Stomach (tissue), 8 donors: ENCODE measurements at regions not wholly inside any gene's neighbourhood (a gene's known extent, or its start where the extent isn't known, plus 50 kb on each side); places are given as distances from the start of the nearest gene placed in this dataset.

Experiments used
- DNase-seq, 2 donors: peaks; one replicate each; pipeline versions ENCODE4 v3.0.0 to v3.0.0-alpha.2; 2013 to 2019
- H3K27ac ChIP-seq, 5 donors: fragments of 200-600 bp in 4 of 5; sonication (generic) in 4 of 5; one replicate each; pipeline ENCODE4 v1.5.1; 2013 to 2019; ENCODE audit warnings: mild to moderate bottlenecking in 1 of 5, moderate library complexity in 1 of 5
- H3K27me3 ChIP-seq, 3 donors: fragments of 200-600 bp; sonication (generic); one replicate each; pipeline ENCODE4 v1.5.1; 2017 to 2019; ENCODE audit warnings: mixed run types in 1 of 3
- H3K36me3 ChIP-seq, 4 donors: fragments of 200-600 bp; sonication (generic); 1 replicate in 3 of 4; 2 replicates in 1 of 4; pipeline ENCODE4 v1.5.1; 2016 to 2019
- H3K4me1 ChIP-seq, 4 donors: fragments of 200-600 bp; sonication (generic); one replicate each; pipeline ENCODE4 v1.5.1; 2016 to 2019
- H3K4me3 ChIP-seq, 4 donors: fragments of 200-600 bp; sonication (generic) in 3 of 4; one replicate each; pipeline ENCODE4 v1.5.1; 2016 to 2019; ENCODE audit warnings: mild to moderate bottlenecking in 1 of 4
- H3K9me3 ChIP-seq, 4 donors: fragments of 200-600 bp; sonication (generic); one replicate each; pipeline ENCODE4 v1.5.1; 2016 to 2019
- EP300 ChIP-seq: sonication (generic); formaldehyde crosslinking; IDR thresholded peaks from one replicate; pipeline ENCODE4 v1.6.1; 2017; ENCODE audit warnings: antibody characterized with exemption
- POLR2A ChIP-seq, 4 donors: fragments of 450-650 bp; IDR thresholded peaks; one replicate each; pipeline ENCODE4 v1.6.1; 2016; ENCODE audit warnings: antibody characterized with exemption in 4 of 4, control low read depth in 2 of 4, mild to moderate bottlenecking in 1 of 4, moderate library complexity in 1 of 4
- POLR2AphosphoS5 ChIP-seq, 3 donors: sonication (generic); formaldehyde crosslinking; IDR thresholded peaks; one replicate each; pipeline ENCODE4 v1.6.1; 2016; ENCODE audit warnings: antibody characterized with exemption in 3 of 3
- WGBS, 5 donors: extraction: QIAGEN DNeasy Blood & Tissue Kit in 3 of 5; methylation state at CpG; one replicate each; pipeline versions ENCODE4 v1.1.5 to v1.1.7; 2013 to 2018; 5-methylcytosine and 5-hydroxymethylcytosine counted together
- intact Hi-C: fragments of 100-400 bp; cut with DNase I; formaldehyde crosslinking; loops from one replicate; pipeline ENCODE4 v1.15.1; 2023; ENCODE audit warnings: low total_unique reads
- TF ChIP-seq, protein P1 (sequence below), 7 experiments: fragments of 450-650 bp in 4 of 7; fragments of 200-600 bp in 3 of 7; sonication (generic) in 3 of 7; IDR thresholded peaks; one replicate each; pipeline ENCODE4 v1.5.1; 2016 to 2019; ENCODE audit warnings: antibody characterized with exemption in 7 of 7, control low read depth in 2 of 7, mild to moderate bottlenecking in 1 of 7
- donor health status: healthy with polysubstance abuse.
- donor health status: Bipolar disorder and iron deficiency.
- donor health status: healthy.

DNA sequence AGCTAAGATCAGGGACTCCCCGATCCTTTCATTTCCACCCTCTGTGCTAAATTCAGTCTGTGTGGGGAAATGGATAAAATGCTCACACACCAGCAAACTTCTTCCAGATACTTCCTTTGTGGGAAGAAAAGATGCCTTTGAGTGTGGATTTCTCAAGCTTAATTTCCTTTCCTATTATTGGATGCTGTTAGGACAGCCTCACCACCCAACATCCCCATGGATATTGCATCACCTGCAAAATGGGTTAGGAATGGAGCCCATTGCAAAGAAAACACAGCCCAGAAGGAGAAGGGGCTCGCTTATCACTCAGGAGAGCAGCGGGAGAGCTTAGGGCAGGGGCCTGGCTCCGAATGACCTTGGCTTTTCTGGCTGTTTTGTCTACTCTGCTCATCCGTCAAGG, 272.2 kb downstream of the CDC5L start:
- Histone ChIP-seq H3K27ac (no peak overlapping the region), H3K36me3 (no peaks in the 10 kb centered on the region), H3K27me3 (no peaks in the 10 kb centered on the region), H3K9me3 (no peaks in the 10 kb centered on the region), H3K4me1 (peaks cover 0 to 9% (median 6%) of the 10 kb centered on the region in 4 donors), H3K4me3 (no peak overlapping the region)
- TF ChIP-seq POLR2A (IDR thresholded peaks at IDR 0.05) (no peak), POLR2AphosphoS5 (IDR thresholded peaks at IDR 0.05) (no peak), EP300 (no peak)
- TF ChIP-seq, protein P1, sequence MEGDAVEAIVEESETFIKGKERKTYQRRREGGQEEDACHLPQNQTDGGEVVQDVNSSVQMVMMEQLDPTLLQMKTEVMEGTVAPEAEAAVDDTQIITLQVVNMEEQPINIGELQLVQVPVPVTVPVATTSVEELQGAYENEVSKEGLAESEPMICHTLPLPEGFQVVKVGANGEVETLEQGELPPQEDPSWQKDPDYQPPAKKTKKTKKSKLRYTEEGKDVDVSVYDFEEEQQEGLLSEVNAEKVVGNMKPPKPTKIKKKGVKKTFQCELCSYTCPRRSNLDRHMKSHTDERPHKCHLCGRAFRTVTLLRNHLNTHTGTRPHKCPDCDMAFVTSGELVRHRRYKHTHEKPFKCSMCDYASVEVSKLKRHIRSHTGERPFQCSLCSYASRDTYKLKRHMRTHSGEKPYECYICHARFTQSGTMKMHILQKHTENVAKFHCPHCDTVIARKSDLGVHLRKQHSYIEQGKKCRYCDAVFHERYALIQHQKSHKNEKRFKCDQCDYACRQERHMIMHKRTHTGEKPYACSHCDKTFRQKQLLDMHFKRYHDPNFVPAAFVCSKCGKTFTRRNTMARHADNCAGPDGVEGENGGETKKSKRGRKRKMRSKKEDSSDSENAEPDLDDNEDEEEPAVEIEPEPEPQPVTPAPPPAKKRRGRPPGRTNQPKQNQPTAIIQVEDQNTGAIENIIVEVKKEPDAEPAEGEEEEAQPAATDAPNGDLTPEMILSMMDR (IDR thresholded peaks at IDR 0.05) = no peak
- no peak for DNase-seq
- intact Hi-C loops = loop anchor here (10.0 kb wide), 2 partner anchors 175 to 1055 kb away; no protein-coding TSS in a partner anchor
- 88 to 92% (median 91%) methylated on average over 5 of the region's 5 CpGs for WGBS, 5 donors

DNA sequence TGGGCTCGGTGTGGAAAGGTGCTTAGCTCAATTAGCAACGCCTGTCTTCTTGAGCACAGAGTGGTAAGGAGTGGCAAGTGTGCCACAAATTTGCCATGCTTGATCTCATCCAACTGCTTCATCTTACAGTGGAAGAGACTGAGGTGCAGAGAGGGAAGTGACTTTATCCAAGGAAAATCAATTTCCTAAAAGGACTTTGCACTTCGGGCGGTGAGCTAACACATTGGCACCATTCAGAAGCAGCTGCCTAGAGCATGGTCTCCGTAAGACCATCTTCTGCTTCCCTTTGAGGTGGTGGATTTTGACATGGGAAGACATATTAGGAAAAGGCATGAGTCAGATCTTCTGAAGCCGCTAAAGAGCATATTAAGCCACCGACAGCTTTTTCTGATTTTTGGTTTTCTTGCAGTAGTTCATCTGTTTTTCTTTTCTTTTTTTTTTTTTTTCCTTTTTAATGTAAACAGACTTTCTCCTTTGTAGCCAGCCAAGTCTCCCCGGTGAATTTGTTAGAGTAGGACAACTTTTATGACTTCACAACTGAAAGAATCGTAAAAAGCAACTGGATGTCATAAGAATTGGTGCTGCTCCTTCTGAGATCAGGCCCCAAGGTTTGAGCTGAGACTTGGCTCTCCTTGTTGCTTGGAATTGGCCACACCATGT, 273.2 kb downstream of the CDC5L start:
- Histone ChIP-seq H3K27me3 (no peaks in the 10 kb centered on the region), H3K36me3 (no peaks in the 10 kb centered on the region), H3K27ac (no peak overlapping the region), H3K4me3 (no peak overlapping the region), H3K4me1 (peaks cover 0 to 2% (median under 1%) of the 10 kb centered on the region in 4 donors), H3K9me3 (no peaks in the 10 kb centered on the region)
- 74 to 89% (median 81%) methylated on average over 9 of the region's 9 CpGs for WGBS, 5 donors
- intact Hi-C loops = loop anchor here (10.0 kb wide), 1 partner anchor 176 kb away; no protein-coding TSS in a partner anchor
- TF ChIP-seq POLR2A (IDR thresholded peaks at IDR 0.05) (no peak), POLR2AphosphoS5 (IDR thresholded peaks at IDR 0.05) (no peak), EP300 (no peak)
- TF ChIP-seq, protein P1 (IDR thresholded peaks at IDR 0.05) = no peak
- no peak for DNase-seq

GRCh38 chr6:44661221-44662008, 273.9 kb downstream of the CDC5L start:
- Histone ChIP-seq H3K4me3 (no peak overlapping the region), H3K4me1 (no peaks in the 10 kb centered on the region), H3K27me3 (no peaks in the 10 kb centered on the region), H3K27ac (no peak overlapping the region), H3K9me3 (no peaks in the 10 kb centered on the region), H3K36me3 (no peaks in the 10 kb centered on the region)
- 80 to 86% (median 82%) methylated on average over 7 of the region's 7 CpGs for WGBS, 5 donors
- no peak for DNase-seq
- intact Hi-C loops = loop anchor here (10.0 kb wide), 1 partner anchor 177 kb away; no protein-coding TSS in a partner anchor
- TF ChIP-seq EP300 (no peak), POLR2AphosphoS5 (IDR thresholded peaks at IDR 0.05) (no peak), POLR2A (IDR thresholded peaks at IDR 0.05) (no peak)
- TF ChIP-seq, protein P1 (IDR thresholded peaks at IDR 0.05) = no peak

- H3K9me3 ChIP-seq = no peaks in the 10 kb centered on the region
- intact Hi-C loops = loop anchor here (10.0 kb wide), 1 partner anchor 178 kb away; no protein-coding TSS in a partner anchor
- WGBS, 5 donors = 59 to 66% (median 62%) methylated on average over 13 of the region's 13 CpGs
- H3K4me1 ChIP-seq = no peaks in the 10 kb centered on the region
- DNase-seq = no peak
- no peak overlapping the region for H3K27ac ChIP-seq
- no peaks in the 10 kb centered on the region for H3K36me3 ChIP-seq
- no peaks in the 10 kb centered on the region for H3K27me3 ChIP-seq
- no peak overlapping the region for H3K4me3 ChIP-seq
- TF ChIP-seq POLR2AphosphoS5 (IDR thresholded peaks at IDR 0.05) = no peak
- TF ChIP-seq, protein P1 (IDR thresholded peaks at IDR 0.05) = no peak
- no peak for TF ChIP-seq EP300
- no peak for TF ChIP-seq POLR2A (IDR thresholded peaks at IDR 0.05)
These were observed 275.1 kb downstream of the CDC5L start for GRCh38 chr6:44662461-44663121.
